CD4-positive, alpha-beta T cell treated with Interleukin-17A for 1 hour (primary cell): ENCODE measurements at regions not wholly inside any gene's neighbourhood (a gene's known extent, or its start where the extent isn't known, plus 50 kb on each side); places are given as distances from the start of the nearest gene placed in this dataset.
"Not testable (repeated sequence)": the region's sequence is repeated elsewhere in the genome, so short reads cannot be mapped to it uniquely, and the experiment has no call there.

ENCODE experiments used
- DNase-seq: peaks from one replicate; pipeline ENCODE4 v3.0.0-alpha.2; 2020

GRCh38 chr22:34326901-34327300, 406.6 kb upstream of the LARGE1 start:
- DNase-seq = no peak

- no peak for DNase-seq
Observed at GRCh38 chr22:34330432-34330831, 410.2 kb upstream of the LARGE1 start.

DNA sequence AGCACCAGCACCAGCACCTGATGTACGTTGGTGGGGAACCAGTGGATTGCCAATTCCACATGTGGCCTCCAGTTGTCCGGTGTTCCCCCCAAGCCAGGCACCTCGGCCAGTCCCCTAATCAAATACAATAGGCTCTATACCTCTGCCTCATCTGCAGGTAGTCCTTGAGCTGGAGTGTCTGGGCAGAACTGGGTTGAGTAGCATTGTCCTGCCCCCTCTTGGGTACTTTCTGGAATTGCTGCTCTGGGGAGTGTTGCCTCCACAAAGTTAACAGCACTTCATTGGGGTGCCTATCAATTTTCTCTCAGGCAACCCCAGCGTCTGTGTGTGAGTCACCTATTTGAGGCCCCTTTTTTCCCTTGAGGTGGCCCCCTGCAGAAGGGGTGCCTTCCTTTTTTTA, 413.0 kb upstream of the LARGE1 start:
- no peak for DNase-seq

DNA sequence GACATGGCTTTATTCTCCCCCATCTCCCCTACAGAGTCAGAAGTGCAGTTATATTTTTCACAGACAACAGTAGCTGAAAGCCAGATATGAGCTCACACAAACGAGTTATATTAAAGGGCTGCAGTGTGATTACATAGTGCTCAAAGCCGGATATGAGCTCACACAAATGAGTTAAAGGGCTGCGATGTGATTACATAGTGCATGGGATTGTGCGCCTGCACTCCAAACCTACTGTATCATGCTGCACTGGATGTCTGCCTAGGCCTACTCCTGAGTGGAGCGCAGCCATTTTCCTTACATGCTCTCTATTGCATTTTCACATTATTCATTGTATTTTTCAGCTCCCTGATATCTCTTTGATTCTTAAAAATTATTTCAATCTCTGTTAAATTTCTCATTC, 414.6 kb upstream of the LARGE1 start:
- DNase-seq = no peak

- DNase-seq = no peak
Observed at GRCh38 chr22:34344702-34345101, 424.4 kb upstream of the LARGE1 start.

- no peak for DNase-seq
Observed at GRCh38 chr22:34354071-34354817, 434.0 kb upstream of the LARGE1 start.

- DNase-seq = no peak
Observed at GRCh38 chr22:34356481-34356880, 436.2 kb upstream of the LARGE1 start.

- DNase-seq = no peak
Observed at GRCh38 chr22:34370711-34371110, 450.4 kb upstream of the LARGE1 start.

- DNase-seq = no peak
Observed at GRCh38 chr22:34379825-34380224, 459.5 kb upstream of the LARGE1 start.

DNA sequence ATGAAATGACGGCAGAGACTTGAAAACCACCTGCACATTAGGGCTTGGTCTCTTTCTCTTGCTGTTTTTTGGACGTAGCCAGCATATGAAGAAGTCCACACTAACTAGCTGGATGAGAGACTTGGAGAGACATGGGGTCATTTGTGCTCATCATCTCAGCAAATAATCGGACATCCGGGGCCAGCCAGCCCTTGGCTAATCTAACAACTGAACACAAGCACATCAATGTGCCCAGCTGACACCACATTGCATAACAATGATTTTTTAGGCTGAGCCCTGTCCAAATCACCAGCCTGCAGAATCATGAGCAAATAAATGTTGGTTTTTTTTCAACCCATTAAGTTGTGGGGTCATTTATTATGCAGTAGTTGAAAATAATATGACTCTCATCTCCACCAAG, 460.3 kb upstream of the LARGE1 start:
- no peak for DNase-seq

DNA sequence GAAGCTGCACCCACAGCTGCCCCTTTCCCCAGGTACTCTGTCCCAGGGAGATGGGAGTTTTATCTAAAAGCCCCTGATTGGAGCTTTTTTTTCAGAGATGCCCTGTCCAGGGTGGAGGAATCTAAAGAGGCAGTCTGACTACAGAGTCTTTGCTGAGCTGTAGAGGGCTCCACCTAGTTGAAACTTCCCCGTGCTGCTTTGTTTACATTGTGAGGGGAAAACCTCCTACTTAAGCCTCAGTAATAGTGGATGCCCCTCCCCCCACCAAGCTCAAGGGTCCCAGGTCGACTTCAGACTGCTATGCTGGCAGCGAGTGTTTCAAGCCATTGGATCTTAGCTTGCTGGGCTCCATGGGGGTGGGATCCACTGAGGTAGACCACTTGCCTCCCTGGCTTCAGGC, 470.1 kb upstream of the LARGE1 start:
- DNase-seq = no peak

GRCh38 chr22:34395370-34395769, 475.1 kb upstream of the LARGE1 start:
- no peak for DNase-seq

DNA sequence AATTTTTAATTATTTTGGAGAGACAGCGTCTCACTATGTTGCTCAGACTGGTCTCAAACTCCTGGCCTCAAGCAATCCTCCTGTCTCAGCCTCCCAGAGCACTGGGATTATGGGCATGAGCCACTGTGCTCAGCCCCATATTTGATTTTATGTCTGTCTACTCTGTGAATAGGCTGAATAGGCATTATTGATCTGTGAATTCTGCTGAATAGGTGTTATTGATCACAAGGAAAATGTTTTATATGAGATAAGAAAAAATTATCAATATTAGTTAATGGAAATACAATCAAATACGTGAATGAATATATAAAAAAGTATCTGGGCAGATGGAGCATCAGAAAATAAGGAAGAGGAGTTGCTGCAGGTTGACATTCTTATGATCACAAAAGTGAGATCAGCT, 483.4 kb upstream of the LARGE1 start:
- DNase-seq = no peak

DNA sequence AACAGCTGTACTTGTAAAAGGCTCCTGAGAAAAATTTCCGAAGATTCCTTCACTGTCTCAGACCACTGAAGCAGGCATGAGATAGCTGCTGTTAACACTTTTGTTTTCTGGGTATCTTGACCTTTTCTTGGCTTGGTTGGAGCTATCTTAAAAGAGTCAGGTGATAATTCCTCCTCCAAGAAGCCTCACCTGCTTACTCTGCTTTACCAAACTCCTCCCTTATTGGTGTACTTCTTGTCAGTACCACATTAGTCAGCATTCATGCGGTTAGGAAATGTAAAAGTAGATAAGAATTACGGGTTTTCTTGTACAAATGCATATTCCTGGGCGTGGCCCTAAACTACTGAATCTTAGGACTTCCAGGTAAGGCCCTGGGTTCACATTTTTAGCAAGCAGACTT, 489.8 kb upstream of the LARGE1 start:
- DNase-seq = no peak

- DNase-seq = no peak
Observed at GRCh38 chr22:34414467-34415440, 494.5 kb upstream of the LARGE1 start.

DNA sequence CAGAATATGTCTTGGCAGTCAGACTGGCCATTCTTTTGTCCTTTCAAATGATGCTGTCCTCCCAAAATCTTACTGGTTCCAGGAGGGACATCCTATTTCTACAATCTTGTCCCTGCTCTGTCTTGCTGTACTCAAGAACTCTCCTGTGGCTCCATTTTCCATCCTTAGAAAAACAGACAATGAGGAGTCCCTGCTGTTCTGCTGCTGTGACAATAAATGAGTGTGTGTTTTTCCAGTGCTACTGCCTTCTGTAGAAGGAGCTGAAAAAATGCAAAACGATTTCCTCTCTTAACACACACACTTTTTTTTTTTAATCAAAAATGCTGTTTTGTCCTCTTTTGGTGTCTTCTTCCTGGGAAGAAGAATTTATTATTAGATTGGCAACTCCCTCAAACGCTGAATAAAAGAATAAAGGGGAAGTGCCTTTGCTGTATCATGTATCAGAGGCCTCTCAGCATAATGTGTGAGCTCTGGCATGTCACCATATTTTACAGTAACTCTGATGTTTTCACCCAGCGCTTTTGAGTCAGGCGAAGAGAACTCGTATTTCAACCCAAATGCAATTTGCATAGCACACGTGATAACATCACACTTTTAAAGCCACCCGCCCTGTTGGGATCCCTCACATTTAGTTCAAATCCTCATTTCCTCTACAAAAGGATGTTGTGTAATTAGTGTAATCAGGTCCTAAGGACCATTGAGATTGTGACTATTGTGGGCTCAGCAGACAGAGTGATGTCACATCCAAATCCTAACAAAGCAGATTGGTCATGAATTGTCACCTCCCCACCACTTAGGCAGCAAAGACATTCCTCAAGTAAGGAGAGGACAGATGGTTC, 496.0 kb upstream of the LARGE1 start:
- no peak for DNase-seq

GRCh38 chr22:34422948-34423347, 502.7 kb upstream of the LARGE1 start:
- not testable (repeated sequence) for DNase-seq

GRCh38 chr22:34427436-34427835, 507.2 kb upstream of the LARGE1 start:
- DNase-seq = no peak

DNA sequence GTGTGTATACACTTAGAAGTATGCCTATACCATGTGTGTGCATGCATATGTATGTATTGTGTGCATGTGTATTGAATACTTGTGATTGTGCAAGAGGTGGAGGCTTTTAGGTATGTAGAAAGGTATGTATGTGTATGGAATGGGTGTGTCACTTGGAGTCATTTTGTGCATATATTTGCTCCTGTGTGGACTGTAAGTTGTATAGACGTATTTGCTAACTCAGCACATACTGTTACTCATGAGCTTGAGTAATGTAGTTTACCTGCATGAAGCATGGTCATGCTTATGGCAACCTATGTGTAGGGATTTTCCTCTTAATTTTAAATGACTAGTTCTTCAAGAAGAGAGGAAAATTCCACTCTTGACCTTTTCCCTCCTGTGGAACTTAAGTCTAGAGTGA, 507.6 kb upstream of the LARGE1 start:
- DNase-seq = no peak

DNA sequence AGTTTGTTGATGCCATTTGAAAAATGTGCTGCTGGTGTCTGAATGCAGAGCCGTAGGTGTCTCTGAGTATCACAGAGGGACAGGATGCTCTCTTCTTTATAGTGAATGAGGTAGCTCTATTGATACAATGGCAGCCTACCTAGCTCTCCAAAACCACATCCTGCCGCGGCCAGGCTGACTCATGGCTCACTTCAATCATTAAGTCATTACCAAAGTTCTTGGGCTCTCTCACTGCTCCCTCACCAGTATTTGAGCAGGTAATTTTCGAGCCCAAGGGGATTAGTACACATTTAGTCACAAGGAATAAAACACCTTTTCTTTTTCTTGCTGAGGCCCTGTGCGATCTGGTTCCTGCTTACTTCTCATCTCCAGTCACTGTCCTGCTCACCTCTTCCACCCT, 509.0 kb upstream of the LARGE1 start:
- no peak for DNase-seq

DNA sequence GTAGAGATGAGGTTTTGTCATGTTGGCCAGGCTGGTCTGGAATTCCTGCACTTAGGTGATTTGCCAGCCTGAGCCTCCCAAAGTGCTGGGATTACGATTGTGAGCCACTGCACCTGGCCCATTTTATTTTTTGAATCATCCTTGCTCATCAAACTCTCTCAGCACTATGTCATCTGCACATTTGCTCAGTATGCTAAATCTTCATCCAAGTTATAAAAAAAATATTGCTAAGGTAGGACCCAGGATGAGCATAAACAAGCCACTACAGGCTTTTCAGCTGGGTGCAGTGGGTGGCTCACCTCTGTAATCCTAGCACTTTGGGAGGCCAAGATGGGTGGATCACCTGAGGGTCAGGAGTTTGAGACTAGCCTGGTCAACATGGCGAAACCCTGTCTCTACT, 510.1 kb upstream of the LARGE1 start:
- DNase-seq = no peak

DNA sequence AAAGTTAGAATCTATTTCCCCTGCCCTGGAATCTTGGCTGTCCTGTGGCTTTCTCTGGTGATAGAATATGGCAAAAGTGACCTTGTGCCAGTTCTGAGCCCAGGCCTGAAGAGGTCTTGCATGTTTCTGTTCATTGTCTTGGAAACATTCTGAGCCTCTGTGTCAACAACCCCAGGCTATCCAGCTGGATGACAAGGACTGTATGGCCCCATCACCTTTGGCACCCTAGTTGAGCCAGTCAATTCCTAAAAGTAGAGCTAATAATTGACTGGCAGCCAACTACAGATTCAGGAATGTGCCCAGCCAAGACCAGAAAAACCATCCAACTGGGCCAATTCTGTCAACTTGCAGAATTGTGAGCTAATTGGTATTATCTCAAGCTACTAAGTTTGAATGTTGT, 514.1 kb upstream of the LARGE1 start:
- no peak for DNase-seq

DNA sequence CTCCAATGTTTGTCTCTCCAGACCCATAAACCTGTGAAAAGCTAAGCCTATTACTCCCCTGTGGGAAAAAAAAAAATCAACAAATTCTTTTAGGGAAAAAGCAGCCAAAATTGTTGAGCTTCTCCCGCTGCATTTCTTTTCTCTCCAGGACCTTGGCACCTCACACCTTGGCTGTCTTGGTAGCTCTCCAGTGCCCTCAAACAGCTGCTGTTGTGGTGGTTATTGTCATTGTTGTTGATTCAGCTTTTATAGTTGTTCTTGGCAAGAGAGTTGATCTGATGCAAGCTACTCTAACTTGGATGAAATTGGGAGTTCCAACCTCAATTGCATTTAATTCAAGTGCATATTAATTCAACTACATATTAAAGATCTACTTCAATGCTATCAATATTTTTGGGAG, 516.9 kb upstream of the LARGE1 start:
- no peak for DNase-seq
